SK-N-SH (cell line): ENCODE measurements at regions not wholly inside any gene's neighbourhood (a gene's known extent, or its start where the extent isn't known, plus 50 kb on each side); places are given as distances from the start of the nearest gene placed in this dataset.
"Not testable (repeated sequence)": the region's sequence is repeated elsewhere in the genome, so short reads cannot be mapped to it uniquely, and the experiment has no call there.

Experiments
- CTCF ChIP-seq: fragments of 200-600 bp; sonication (generic); IDR thresholded peaks from 2 replicates; pipeline ENCODE4 v1.6.1; 2017; ENCODE audit warnings: antibody characterized with exemption, mild to moderate bottlenecking, moderate library complexity
- EZH2phosphoT487 ChIP-seq: fragments of 200-600 bp; sonication (generic); IDR thresholded peaks from 2 replicates; pipeline ENCODE4 v1.6.1; 2017; ENCODE audit warnings: low read depth, mixed run types, mild to moderate bottlenecking, antibody characterized with exemption, moderate library complexity, borderline replicate concordance
- MAX ChIP-seq: IDR thresholded peaks from 2 replicates; pipeline ENCODE4 v1.4.0; 2012; ENCODE audit warnings: low read depth

GRCh38 chr4:37746852-37747251 is 60.7 kb upstream of the RELL1 start:
- TF ChIP-seq MAX, CTCF, EZH2phosphoT487: not testable (repeated sequence)
